ENCODE measurements at regions not wholly inside any gene's neighbourhood (a gene's known extent, or its start where the extent isn't known, plus 50 kb on each side); places are given as distances from the start of the nearest gene placed in this dataset.

DNA sequence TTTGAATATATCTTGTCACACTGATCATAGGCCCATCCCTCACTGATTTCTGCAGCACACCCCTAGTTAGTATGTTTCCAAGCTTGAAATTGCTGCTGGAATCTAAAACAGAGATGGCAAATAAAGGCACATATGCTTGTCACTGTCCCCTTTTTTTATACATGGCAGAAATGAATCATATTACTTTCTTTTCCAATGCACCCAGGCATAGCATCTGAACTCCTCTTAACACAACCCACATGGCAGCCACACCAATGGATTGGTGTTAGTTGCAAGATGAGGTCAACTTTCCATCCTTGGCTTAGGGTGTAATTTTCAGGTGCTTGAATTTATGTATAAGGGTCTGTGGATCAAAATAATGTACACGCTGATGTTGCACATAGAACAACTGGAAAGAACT, 473.8 kb upstream of the ZNF608 start:
- DNase-seq (ENCODE audit: low read depth, low spot score): no peak
- Histone ChIP-seq H3K9me3 (ENCODE audit: insufficient read depth, low read length) (no peaks in the 10 kb centered on the region), H3K9ac (ENCODE audit: insufficient read length, low read depth) (no peak overlapping the region), H3K4me3 (ENCODE audit: insufficient read length, low read depth) (no peak overlapping the region), H3K27me3 (ENCODE audit: insufficient read depth, insufficient read length) (no peaks in the 10 kb centered on the region), H3K36me3 (ENCODE audit: insufficient read depth, insufficient read length, low read length) (no peaks in the 10 kb centered on the region), H3K4me1 (ENCODE audit: insufficient read depth, insufficient read length) (no peaks in the 10 kb centered on the region)
- TF ChIP-seq ZNF274 (IDR thresholded peaks at IDR 0.05; ENCODE audit: low read depth, low read length) (no peak), YY1 (IDR thresholded peaks at IDR 0.05; ENCODE audit: insufficient read depth, insufficient read length) (no peak), SUZ12 (IDR thresholded peaks at IDR 0.05; ENCODE audit: extremely low read depth, insufficient read depth, insufficient read length) (no peak)

DNA sequence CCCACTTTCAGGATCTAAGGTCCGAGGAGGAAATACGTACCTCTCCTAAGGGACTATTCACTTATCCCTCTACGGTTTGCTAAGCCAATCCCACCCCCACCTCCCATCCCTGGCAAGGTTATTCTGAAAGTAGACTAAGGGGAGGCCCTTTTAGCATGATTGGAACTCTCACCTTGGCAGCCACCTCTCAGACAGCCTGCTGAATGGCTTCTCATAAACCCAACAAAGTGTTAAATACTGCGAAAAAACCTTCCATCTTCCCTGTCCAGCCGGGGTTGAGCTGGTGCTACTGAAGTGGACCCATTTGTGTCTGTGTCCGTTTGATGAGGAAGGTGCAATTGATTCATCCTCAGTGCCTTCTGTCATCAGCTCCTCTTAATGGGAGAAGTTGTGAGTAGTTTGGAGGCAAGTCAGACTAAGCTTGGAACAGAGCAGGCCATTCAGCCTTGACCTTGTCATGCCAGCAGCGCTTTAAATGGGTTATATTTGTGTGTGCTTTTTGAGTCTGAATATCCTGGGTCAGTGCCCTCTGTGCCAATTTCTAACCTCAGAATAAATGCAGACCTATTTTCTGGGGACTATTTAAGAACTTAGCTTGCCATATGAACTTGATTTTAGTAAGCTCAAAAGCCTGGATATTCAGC, 476.3 kb upstream of the ZNF608 start:
- Histone ChIP-seq H3K4me1 (ENCODE audit: insufficient read depth, insufficient read length) (no peaks in the 10 kb centered on the region), H3K9me3 (ENCODE audit: insufficient read depth, low read length) (no peaks in the 10 kb centered on the region)
- TF ChIP-seq SUZ12 (IDR thresholded peaks at IDR 0.05; ENCODE audit: extremely low read depth, insufficient read depth, insufficient read length): no peak
- no peak for TF ChIP-seq YY1 (IDR thresholded peaks at IDR 0.05; ENCODE audit: insufficient read depth, insufficient read length)
- TF ChIP-seq ZNF274 (IDR thresholded peaks at IDR 0.05; ENCODE audit: low read depth, low read length): no peak

DNA sequence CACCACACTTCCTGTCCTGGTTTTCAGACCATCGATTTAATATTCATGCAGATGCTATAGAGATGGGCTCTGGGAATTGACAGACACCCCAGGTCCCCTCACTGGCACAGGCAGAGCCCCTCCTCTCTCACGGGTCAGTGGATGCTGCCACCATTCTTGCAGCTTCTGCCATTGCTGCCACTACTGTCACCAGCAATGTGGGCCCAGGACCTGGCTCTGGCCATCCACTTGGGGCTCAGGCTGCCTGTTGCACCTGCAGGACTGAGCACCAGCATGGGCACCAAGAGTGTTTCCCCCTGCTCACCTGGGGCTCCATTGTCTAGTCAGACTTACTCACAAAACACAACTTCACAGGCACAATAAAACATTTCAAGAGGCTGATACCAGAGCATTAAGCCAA, 479.0 kb upstream of the ZNF608 start:
- TF ChIP-seq YY1 (IDR thresholded peaks at IDR 0.05; ENCODE audit: insufficient read depth, insufficient read length): no peak
- TF ChIP-seq ZNF274 (IDR thresholded peaks at IDR 0.05; ENCODE audit: low read depth, low read length): no peak
- TF ChIP-seq SUZ12 (IDR thresholded peaks at IDR 0.05; ENCODE audit: extremely low read depth, insufficient read depth, insufficient read length): no peak
- H3K9me3 ChIP-seq (ENCODE audit: insufficient read depth, low read length): no peaks in the 10 kb centered on the region
- no peak for DNase-seq (ENCODE audit: low read depth, low spot score)
- H3K4me1 ChIP-seq (ENCODE audit: insufficient read depth, insufficient read length): no peaks in the 10 kb centered on the region
- H3K36me3 ChIP-seq (ENCODE audit: insufficient read depth, insufficient read length, low read length): no peaks in the 10 kb centered on the region
- H3K4me3 ChIP-seq (ENCODE audit: insufficient read length, low read depth): no peak overlapping the region
- H3K9ac ChIP-seq (ENCODE audit: insufficient read length, low read depth): no peak overlapping the region
- H3K27me3 ChIP-seq (ENCODE audit: insufficient read depth, insufficient read length): no peaks in the 10 kb centered on the region

More for the DNA sequence above, 476.3 kb upstream of the ZNF608 start:
- DNase-seq (ENCODE audit: low read depth, low spot score): no peak
- Histone ChIP-seq H3K27me3 (ENCODE audit: insufficient read depth, insufficient read length) (no peaks in the 10 kb centered on the region), H3K4me3 (ENCODE audit: insufficient read length, low read depth) (no peak overlapping the region), H3K36me3 (ENCODE audit: insufficient read depth, insufficient read length, low read length) (no peaks in the 10 kb centered on the region), H3K9ac (ENCODE audit: insufficient read length, low read depth) (no peak overlapping the region)

DNA sequence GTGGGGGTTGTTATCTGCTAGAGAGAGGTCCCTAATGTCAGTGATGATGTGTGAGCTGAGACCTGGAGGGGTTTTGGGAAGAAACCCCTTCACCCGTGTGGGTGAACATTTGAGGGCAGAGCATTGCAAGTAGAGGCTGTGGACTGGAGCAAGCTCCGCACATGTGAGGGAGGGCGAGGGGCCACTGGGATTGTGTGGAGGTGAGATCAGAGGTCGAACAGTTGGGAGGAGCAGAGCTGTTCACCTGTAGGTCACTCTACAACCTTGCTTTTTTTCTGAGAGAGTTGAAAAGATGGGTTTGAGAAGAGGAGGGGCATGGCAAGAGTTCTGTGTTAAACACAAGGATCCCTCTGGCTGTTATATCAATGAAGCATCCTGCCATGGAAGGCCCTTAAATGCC, 480.4 kb upstream of the ZNF608 start:
- Histone ChIP-seq H3K9me3 (ENCODE audit: insufficient read depth, low read length) (no peaks in the 10 kb centered on the region), H3K4me3 (ENCODE audit: insufficient read length, low read depth) (no peak overlapping the region), H3K4me1 (ENCODE audit: insufficient read depth, insufficient read length) (no peaks in the 10 kb centered on the region), H3K9ac (ENCODE audit: insufficient read length, low read depth) (no peak overlapping the region), H3K27me3 (ENCODE audit: insufficient read depth, insufficient read length) (no peaks in the 10 kb centered on the region), H3K36me3 (ENCODE audit: insufficient read depth, insufficient read length, low read length) (no peaks in the 10 kb centered on the region)
- TF ChIP-seq ZNF274 (IDR thresholded peaks at IDR 0.05; ENCODE audit: low read depth, low read length): no peak
- no peak for TF ChIP-seq YY1 (IDR thresholded peaks at IDR 0.05; ENCODE audit: insufficient read depth, insufficient read length)
- DNase-seq (ENCODE audit: low read depth, low spot score): no peak

DNA sequence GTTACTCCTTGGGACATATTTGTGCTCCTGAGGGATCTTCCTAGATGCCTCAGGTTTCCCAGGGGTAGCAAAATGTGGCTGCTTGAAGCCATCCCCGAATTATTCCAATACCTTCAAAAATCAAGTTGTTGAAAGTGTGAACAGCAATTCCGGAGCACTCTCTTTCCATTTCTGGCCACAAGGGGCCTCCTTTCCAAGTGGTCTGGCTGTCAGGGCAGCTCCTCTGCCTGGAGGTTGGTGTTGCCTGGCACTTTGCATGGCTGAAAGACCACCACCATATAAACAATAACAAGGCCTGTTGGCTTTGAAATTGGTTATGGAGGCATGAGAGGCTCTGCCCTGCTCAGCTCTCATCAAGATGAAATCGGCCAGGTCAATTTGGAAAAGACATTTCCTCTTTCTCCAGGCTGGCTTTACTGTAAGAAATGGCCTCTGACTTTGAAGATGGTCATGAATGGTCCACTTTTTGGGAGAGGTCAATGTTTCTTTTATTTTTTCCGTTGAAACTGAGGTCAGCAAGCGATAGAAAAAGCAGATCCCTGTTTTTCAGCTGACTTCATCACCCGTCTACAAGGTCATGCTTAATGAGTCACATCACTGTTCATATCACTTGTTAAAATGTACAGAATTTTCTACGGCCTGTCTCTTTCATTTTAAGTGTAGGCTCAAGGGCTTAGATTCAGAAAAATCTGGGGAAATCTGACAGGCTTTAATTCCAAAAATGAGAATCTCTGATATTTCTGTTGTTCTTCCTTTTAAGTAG, 481.1 kb upstream of the ZNF608 start:
- Histone ChIP-seq H3K9me3 (ENCODE audit: insufficient read depth, low read length) (no peaks in the 10 kb centered on the region), H3K9ac (ENCODE audit: insufficient read length, low read depth) (no peak overlapping the region), H3K27me3 (ENCODE audit: insufficient read depth, insufficient read length) (no peaks in the 10 kb centered on the region), H3K36me3 (ENCODE audit: insufficient read depth, insufficient read length, low read length) (no peaks in the 10 kb centered on the region), H3K4me1 (ENCODE audit: insufficient read depth, insufficient read length) (no peaks in the 10 kb centered on the region), H3K4me3 (ENCODE audit: insufficient read length, low read depth) (no peak overlapping the region)
- DNase-seq (ENCODE audit: low read depth, low spot score): no peak
- no peak for TF ChIP-seq ZNF274 (IDR thresholded peaks at IDR 0.05; ENCODE audit: low read depth, low read length)
- TF ChIP-seq SUZ12 (IDR thresholded peaks at IDR 0.05; ENCODE audit: extremely low read depth, insufficient read depth, insufficient read length): no peak
- no peak for TF ChIP-seq YY1 (IDR thresholded peaks at IDR 0.05; ENCODE audit: insufficient read depth, insufficient read length)

DNA sequence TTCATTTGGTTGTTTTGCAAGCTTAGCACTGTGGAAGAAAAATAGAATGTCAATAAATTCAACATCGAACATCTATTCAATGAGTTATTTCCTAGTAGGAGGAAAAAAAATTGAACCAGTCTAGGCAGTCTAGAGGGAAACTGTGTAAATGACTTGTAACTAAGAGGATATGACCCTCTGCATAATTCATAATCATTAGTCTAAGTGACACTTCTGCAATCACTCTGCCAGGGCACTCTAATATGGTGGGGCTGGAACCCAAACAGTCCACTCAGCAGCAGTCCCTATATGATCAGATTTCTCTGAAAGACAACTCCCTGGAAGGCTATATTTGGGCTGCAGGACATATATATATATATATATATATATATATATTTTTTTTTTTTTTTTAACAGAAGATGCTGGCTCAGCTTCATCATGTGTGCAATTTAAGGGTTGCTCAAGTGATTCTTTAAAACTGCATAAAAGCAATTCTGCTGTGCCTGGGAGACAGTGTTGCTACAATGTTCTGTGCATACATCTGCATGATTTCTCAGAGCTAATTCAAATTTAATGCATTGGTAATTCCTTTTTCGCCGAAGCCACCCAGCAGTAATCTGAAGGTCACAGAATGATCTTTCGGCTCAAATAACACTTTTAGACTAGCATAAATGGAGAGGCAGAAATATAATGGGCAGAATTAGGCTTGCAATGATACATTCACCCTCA, 482.1 kb upstream of the ZNF608 start:
- no peaks in the 10 kb centered on the region for H3K4me1 ChIP-seq (ENCODE audit: insufficient read depth, insufficient read length)
- no peak for TF ChIP-seq YY1 (IDR thresholded peaks at IDR 0.05; ENCODE audit: insufficient read depth, insufficient read length)
- no peak for TF ChIP-seq ZNF274 (IDR thresholded peaks at IDR 0.05; ENCODE audit: low read depth, low read length)
- TF ChIP-seq SUZ12 (IDR thresholded peaks at IDR 0.05; ENCODE audit: extremely low read depth, insufficient read depth, insufficient read length): no peak
- H3K9ac ChIP-seq (ENCODE audit: insufficient read length, low read depth): no peak overlapping the region
- H3K36me3 ChIP-seq (ENCODE audit: insufficient read depth, insufficient read length, low read length): no peaks in the 10 kb centered on the region
- H3K9me3 ChIP-seq (ENCODE audit: insufficient read depth, low read length): no peaks in the 10 kb centered on the region
- no peak overlapping the region for H3K4me3 ChIP-seq (ENCODE audit: insufficient read length, low read depth)
- no peaks in the 10 kb centered on the region for H3K27me3 ChIP-seq (ENCODE audit: insufficient read depth, insufficient read length)
- no peak for DNase-seq (ENCODE audit: low read depth, low spot score)

DNA sequence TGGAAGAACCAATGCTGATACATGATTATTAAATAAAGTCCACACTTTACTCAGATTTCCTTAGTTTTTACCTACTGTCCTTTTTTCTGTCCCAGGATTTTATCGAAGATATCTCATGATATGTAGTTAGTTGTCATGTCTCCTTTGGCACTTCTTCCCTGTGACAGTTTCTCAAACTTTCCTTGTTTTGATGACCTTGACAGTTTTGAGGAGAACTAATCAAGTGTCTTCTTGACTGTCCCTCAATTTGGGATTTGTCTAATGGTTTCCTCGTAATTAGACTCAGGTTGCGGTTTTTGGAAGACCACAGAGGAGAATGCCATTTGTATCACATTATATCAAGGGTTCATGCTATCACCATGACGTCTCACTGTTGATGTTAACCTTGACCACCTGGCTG, 483.1 kb upstream of the ZNF608 start:
- H3K9me3 ChIP-seq (ENCODE audit: insufficient read depth, low read length): no peaks in the 10 kb centered on the region
- no peaks in the 10 kb centered on the region for H3K36me3 ChIP-seq (ENCODE audit: insufficient read depth, insufficient read length, low read length)
- H3K9ac ChIP-seq (ENCODE audit: insufficient read length, low read depth): no peak overlapping the region
- no peak for DNase-seq (ENCODE audit: low read depth, low spot score)
- no peak for TF ChIP-seq ZNF274 (IDR thresholded peaks at IDR 0.05; ENCODE audit: low read depth, low read length)
- no peak for TF ChIP-seq SUZ12 (IDR thresholded peaks at IDR 0.05; ENCODE audit: extremely low read depth, insufficient read depth, insufficient read length)
- TF ChIP-seq YY1 (IDR thresholded peaks at IDR 0.05; ENCODE audit: insufficient read depth, insufficient read length): no peak
- no peak overlapping the region for H3K4me3 ChIP-seq (ENCODE audit: insufficient read length, low read depth)
- H3K4me1 ChIP-seq (ENCODE audit: insufficient read depth, insufficient read length): no peaks in the 10 kb centered on the region
- H3K27me3 ChIP-seq (ENCODE audit: insufficient read depth, insufficient read length): no peaks in the 10 kb centered on the region
